Mesendoderm (in vitro differentiated cells): ENCODE measurements at regions not wholly inside any gene's neighbourhood (a gene's known extent, or its start where the extent isn't known, plus 50 kb on each side); places are given as distances from the start of the nearest gene placed in this dataset.
"Not testable (repeated sequence)": the region's sequence is repeated elsewhere in the genome, so short reads cannot be mapped to it uniquely, and the experiment has no call there.

ENCODE experiments used
- DNase-seq: peaks from one replicate; pipeline ENCODE4 v3.0.0; 2013
- H2AK5ac ChIP-seq: 2 replicates; pipeline ENCODE4 v1.6.1; 2013; ENCODE audit warnings: low read length, inconsistent platforms
- H2BK120ac ChIP-seq: 2 replicates; pipeline ENCODE4 v1.6.1; 2013; ENCODE audit warnings: low read depth, mild to moderate bottlenecking, low read length, moderate library complexity, mixed read lengths
- H2BK15ac ChIP-seq: replicated peaks from 2 replicates; pipeline ENCODE4 v1.6.1; 2013; ENCODE audit warnings: low read depth, mild to moderate bottlenecking, moderate library complexity
- H2BK5ac ChIP-seq: 2 replicates; pipeline ENCODE4 v1.6.1; 2013; ENCODE audit warnings: low read length, inconsistent platforms
- H3K18ac ChIP-seq: 2 replicates; pipeline ENCODE4 v1.6.1; 2013; ENCODE audit warnings: mild to moderate bottlenecking, low read length, mixed read lengths
- H3K23ac ChIP-seq: one replicate; pipeline ENCODE4 v1.6.1; 2013; ENCODE audit warnings: low read length
- H3K27ac ChIP-seq: 2 replicates; pipeline ENCODE4 v1.5.1; 2013; ENCODE audit warnings: low read depth, mild to moderate bottlenecking, inconsistent platforms, low read length, moderate library complexity
- H3K27me3 ChIP-seq: 2 replicates; pipeline ENCODE4 v1.6.1; 2013; ENCODE audit warnings: low read length, control low read depth, mild to moderate bottlenecking, inconsistent platforms; ENCODE audit not compliant: insufficient read depth, poor library complexity
- H3K36me3 ChIP-seq: 2 replicates; pipeline ENCODE4 v1.6.1; 2013; ENCODE audit warnings: low read length, inconsistent platforms; ENCODE audit not compliant: control insufficient read depth, insufficient read depth
- H3K4ac ChIP-seq: one replicate; pipeline ENCODE4 v1.6.1; 2013; ENCODE audit warnings: low read depth, mild to moderate bottlenecking, low read length, moderate library complexity
- H3K4me1 ChIP-seq: 2 replicates; pipeline ENCODE4 v1.6.1; 2013; ENCODE audit warnings: low read depth, low read length, inconsistent platforms; ENCODE audit not compliant: control insufficient read depth
- H3K4me2 ChIP-seq: 2 replicates; pipeline ENCODE4 v1.6.1; 2013; ENCODE audit warnings: low read length
- H3K4me3 ChIP-seq: 2 replicates; pipeline ENCODE4 v1.5.1; 2013; ENCODE audit warnings: mild to moderate bottlenecking, low read length
- H3K56ac ChIP-seq: one replicate; pipeline ENCODE4 v1.6.1; 2013; ENCODE audit warnings: low read length
- H3K79me1 ChIP-seq: 2 replicates; pipeline ENCODE4 v1.6.1; 2013; ENCODE audit warnings: low read length, inconsistent platforms
- H3K79me2 ChIP-seq: 2 replicates; pipeline ENCODE4 v1.6.1; 2013; ENCODE audit warnings: mild to moderate bottlenecking, low read length; ENCODE audit not compliant: control insufficient read depth, insufficient read depth
- H3K9ac ChIP-seq: 2 replicates; pipeline ENCODE4 v1.6.1; 2013; ENCODE audit warnings: low read length, inconsistent platforms
- H4K5ac ChIP-seq: one replicate; pipeline ENCODE4 v1.6.1; 2013; ENCODE audit warnings: low read length
- H4K8ac ChIP-seq: one replicate; pipeline ENCODE4 v1.6.1; 2013; ENCODE audit warnings: low read depth, mild to moderate bottlenecking, control low read depth, low read length, moderate library complexity
- WGBS: extraction: QIAGEN DNeasy Blood & Tissue Kit; methylation state at CpG from one replicate; pipeline ENCODE4 v1.1.7; 2013; ENCODE audit warnings: low lambda C conversion rate, missing lambda C conversion rate; ENCODE audit not compliant: insufficient coverage; ENCODE audit errors: extremely low coverage; 5-methylcytosine and 5-hydroxymethylcytosine counted together

- H2BK120ac ChIP-seq, H3K9ac ChIP-seq, H3K56ac ChIP-seq, H3K23ac ChIP-seq, H3K18ac ChIP-seq, DNase-seq, H3K4me3 ChIP-seq, H3K4me1 ChIP-seq, H2BK5ac ChIP-seq, H2AK5ac ChIP-seq, H4K8ac ChIP-seq, H3K36me3 ChIP-seq, H3K79me2 ChIP-seq, H4K5ac ChIP-seq, H3K79me1 ChIP-seq, H3K27ac ChIP-seq, H3K4me2 ChIP-seq, H2BK15ac ChIP-seq, H3K27me3 ChIP-seq, H3K4ac ChIP-seq: not testable (repeated sequence)
- no CpG with 5 or more reads among the region's 14 CpGs for WGBS
Observed at GRCh38 chr10:90011281-90011680, 309.9 kb downstream of the KIF20B start.

- H3K9ac ChIP-seq: no peak overlapping the region
- WGBS: no CpG with 5 or more reads among the region's 2 CpGs
Observed at GRCh38 chr10:90018819-90019218, 317.4 kb downstream of the KIF20B start.

GRCh38 chr10:90020506-90020905 is 319.1 kb downstream of the KIF20B start:
- Histone ChIP-seq H3K4me3 (no peak overlapping the region), H3K27ac (no peak overlapping the region), H3K4ac (no peak overlapping the region), H3K4me1 (no peaks in the 10 kb centered on the region), H3K23ac (no peak overlapping the region), H3K27me3 (no peaks in the 10 kb centered on the region), H3K79me2 (no peaks in the 10 kb centered on the region), H2BK5ac (no peak overlapping the region), H4K5ac (no peak overlapping the region), H2AK5ac (no peak overlapping the region), H3K4me2 (no peak overlapping the region), H3K79me1 (no peaks in the 10 kb centered on the region), H3K9ac (no peak overlapping the region), H3K18ac (no peak overlapping the region), H3K36me3 (no peaks in the 10 kb centered on the region), H3K56ac (no peak overlapping the region), H2BK15ac (no peak overlapping the region), H2BK120ac (no peak overlapping the region), H4K8ac (no peak overlapping the region)
- no peak for DNase-seq
- no CpG with 5 or more reads among the region's 2 CpGs for WGBS

More at GRCh38 chr10:90018819-90019218, 317.4 kb downstream of the KIF20B start:
- Histone ChIP-seq H3K4me1 (no peaks in the 10 kb centered on the region), H3K23ac (no peak overlapping the region), H2BK120ac (no peak overlapping the region), H3K27me3 (no peaks in the 10 kb centered on the region), H3K18ac (no peak overlapping the region), H3K56ac (no peak overlapping the region), H4K5ac (no peak overlapping the region), H2BK15ac (no peak overlapping the region), H3K27ac (no peak overlapping the region), H3K36me3 (no peaks in the 10 kb centered on the region), H3K4ac (no peak overlapping the region), H2AK5ac (no peak overlapping the region), H3K79me1 (no peaks in the 10 kb centered on the region), H3K79me2 (no peaks in the 10 kb centered on the region), H4K8ac (no peak overlapping the region), H3K4me3 (no peak overlapping the region), H3K4me2 (no peak overlapping the region), H2BK5ac (no peak overlapping the region)
- no peak for DNase-seq

GRCh38 chr10:90023950-90024349 is 322.6 kb downstream of the KIF20B start:
- H4K5ac ChIP-seq: no peak overlapping the region
- H3K79me2 ChIP-seq: no peaks in the 10 kb centered on the region
- H3K9ac ChIP-seq: no peak overlapping the region
- peak; percentile 1 for DNase-seq
- H3K4ac ChIP-seq: no peak overlapping the region
- no peak overlapping the region for H3K4me2 ChIP-seq
- H3K79me1 ChIP-seq: no peaks in the 10 kb centered on the region
- no peak overlapping the region for H3K27ac ChIP-seq
- H2BK120ac ChIP-seq: peak overlapping the region; percentile 12
- no peaks in the 10 kb centered on the region for H3K36me3 ChIP-seq
- H3K56ac ChIP-seq: no peak overlapping the region
- H3K23ac ChIP-seq: no peak overlapping the region
- H3K4me1 ChIP-seq: no peaks in the 10 kb centered on the region
- no peak overlapping the region for H4K8ac ChIP-seq
- no peak overlapping the region for H2AK5ac ChIP-seq
- WGBS: no CpG with 5 or more reads among the region's 1 CpG
- H3K27me3 ChIP-seq: no peaks in the 10 kb centered on the region
- no peak overlapping the region for H2BK5ac ChIP-seq
- no peak overlapping the region for H3K4me3 ChIP-seq
- no peak overlapping the region for H3K18ac ChIP-seq
- H2BK15ac ChIP-seq: no peak overlapping the region

- Histone ChIP-seq H3K79me2 (no peaks in the 10 kb centered on the region), H4K5ac (no peak overlapping the region), H3K23ac (no peak overlapping the region), H3K4me2 (no peak overlapping the region), H3K27me3 (no peaks in the 10 kb centered on the region), H3K18ac (no peak overlapping the region), H3K56ac (no peak overlapping the region), H3K4me1 (no peaks in the 10 kb centered on the region), H3K4me3 (no peak overlapping the region), H4K8ac (no peak overlapping the region), H3K27ac (no peak overlapping the region), H2BK120ac (no peak overlapping the region), H3K9ac (no peak overlapping the region), H3K4ac (no peak overlapping the region), H2AK5ac (no peak overlapping the region), H3K36me3 (no peaks in the 10 kb centered on the region), H2BK5ac (no peak overlapping the region), H2BK15ac (no peak overlapping the region), H3K79me1 (no peaks in the 10 kb centered on the region)
- no CpG with 5 or more reads among the region's 2 CpGs for WGBS
- peak; percentile 1 for DNase-seq
Observed at GRCh38 chr10:90028312-90028711, 326.9 kb downstream of the KIF20B start.

- H2BK15ac ChIP-seq: no peak overlapping the region
- WGBS: no CpG with 5 or more reads among the region's 1 CpG
Observed at GRCh38 chr10:90031776-90032175, 330.4 kb downstream of the KIF20B start.

More at GRCh38 chr10:90031776-90032175, 330.4 kb downstream of the KIF20B start:
- no peak for DNase-seq
- Histone ChIP-seq H3K23ac (no peak overlapping the region), H3K27me3 (no peaks in the 10 kb centered on the region), H3K56ac (no peak overlapping the region), H3K79me2 (no peaks in the 10 kb centered on the region), H3K36me3 (no peaks in the 10 kb centered on the region), H4K8ac (no peak overlapping the region), H3K4me1 (no peaks in the 10 kb centered on the region), H3K18ac (no peak overlapping the region), H2BK120ac (no peak overlapping the region), H3K4me3 (no peak overlapping the region), H2AK5ac (no peak overlapping the region), H4K5ac (no peak overlapping the region), H3K9ac (no peak overlapping the region), H2BK5ac (no peak overlapping the region), H3K4me2 (no peak overlapping the region), H3K79me1 (no peaks in the 10 kb centered on the region), H3K27ac (no peak overlapping the region), H3K4ac (no peak overlapping the region)
